OCI-LY7 (cell line): ENCODE measurements at regions not wholly inside any gene's neighbourhood (a gene's known extent, or its start where the extent isn't known, plus 50 kb on each side); places are given as distances from the start of the nearest gene placed in this dataset.
"Not testable (repeated sequence)": the region's sequence is repeated elsewhere in the genome, so short reads cannot be mapped to it uniquely, and the experiment has no call there.

Experiments
- BruUV-seq: library from RNA; stranded (reverse); fragments of 400-500 nt; replicated peaks from 2 replicates; lab custom pipeline; 2021; lab: Mats Ljungman, UMichigan
- CTCF ChIA-PET: fragments of 300-600 bp; sonication (Branson Sonifier 250); formaldehyde crosslinking; loops from one replicate; lab custom pipeline; 2022; ENCODE audit warnings: antibody characterized with exemption; ENCODE audit not compliant: unreplicated experiment; lab: Charles Lee
- POLR2A ChIA-PET: fragments of 300-600 bp; sonication (Branson Sonifier 250); formaldehyde crosslinking; loops from one replicate; lab custom pipeline; 2022; ENCODE audit warnings: antibody characterized with exemption; lab: Charles Lee
- DNase-seq: peaks from one replicate; pipeline ENCODE4 v3.0.0-alpha.2; 2015; ENCODE audit warnings: low spot score
- H2AFZ ChIP-seq: fragments of 200-600 bp; sonication (generic), shearing (Covaris generic); 2 replicates; pipeline ENCODE4 v1.6.1; 2014; ENCODE audit warnings: mild to moderate bottlenecking, antibody characterized with exemption, low read length, moderate library complexity
- H3K27ac ChIP-seq: fragments of 200-600 bp; sonication (generic); 2 replicates; pipeline ENCODE4 v1.5.1; 2014; ENCODE audit warnings: mixed run types, low read depth, mild to moderate bottlenecking, moderate library complexity, low read length, inconsistent platforms; ENCODE audit not compliant: poor library complexity, severe bottlenecking
- H3K36me3 ChIP-seq: fragments of 200-600 bp; sonication (generic); 2 replicates; pipeline ENCODE4 v1.6.1; 2014; ENCODE audit warnings: mild to moderate bottlenecking, antibody characterized with exemption, low read length, moderate library complexity, mixed read lengths; ENCODE audit not compliant: insufficient read depth
- H3K4me1 ChIP-seq: fragments of 200-600 bp; sonication (generic); 2 replicates; pipeline ENCODE4 v1.5.1; 2014; ENCODE audit warnings: mild to moderate bottlenecking, low read length; ENCODE audit not compliant: insufficient read depth, poor library complexity, severe bottlenecking
- H3K4me2 ChIP-seq: fragments of 200-600 bp; sonication (generic); 2 replicates; pipeline ENCODE4 v1.6.1; 2014; ENCODE audit warnings: mild to moderate bottlenecking, low read length
- H3K4me3 ChIP-seq: fragments of 200-600 bp; sonication (generic); 2 replicates; pipeline ENCODE4 v1.5.1; 2014; ENCODE audit warnings: mild to moderate bottlenecking, low read depth, low read length; ENCODE audit not compliant: poor library complexity, severe bottlenecking
- H3K79me2 ChIP-seq: fragments of 200-600 bp; sonication (generic); 2 replicates; pipeline ENCODE4 v1.6.1; 2016; ENCODE audit warnings: low read depth, mild to moderate bottlenecking, low read length, moderate library complexity, mixed read lengths; ENCODE audit not compliant: insufficient read depth
- H3K9me2 ChIP-seq: fragments of 200-600 bp; sonication (generic); 2 replicates; pipeline ENCODE4 v1.6.1; 2016; ENCODE audit warnings: mild to moderate bottlenecking, low read length, mixed read lengths; ENCODE audit not compliant: insufficient read depth
- H3K9me3 ChIP-seq: fragments of 200-600 bp; sonication (generic); 2 replicates; pipeline ENCODE4 v1.6.1; 2014; ENCODE audit warnings: mild to moderate bottlenecking, mixed run types, low read length, mixed read lengths
- H4K20me1 ChIP-seq: fragments of 200-600 bp; sonication (generic); 2 replicates; pipeline ENCODE4 v1.6.1; 2014; ENCODE audit warnings: mild to moderate bottlenecking, antibody characterized with exemption, low read length, moderate library complexity, mixed read lengths; ENCODE audit not compliant: insufficient read depth
- EZH2phosphoT487 ChIP-seq: fragments of 200-600 bp; sonication (generic); IDR thresholded peaks from 2 replicates; pipeline ENCODE4 v1.6.1; 2018; ENCODE audit warnings: low read depth, borderline replicate concordance, mild to moderate bottlenecking, mixed run types, antibody characterized with exemption, low read length, moderate library complexity, mixed read lengths
- intact Hi-C: fragments of 100-400 bp; cut with micrococcal nuclease; formaldehyde crosslinking; loops from one replicate; pipeline ENCODE4 v1.10.0; 2022; ENCODE audit not compliant: unreplicated experiment
- TF ChIP-seq, protein P1 (sequence below): fragments of 200-600 bp; sonication (generic); conservative IDR thresholded peaks from 2 replicates; pipeline ENCODE4 v1.5.1; 2014; ENCODE audit warnings: mild to moderate bottlenecking, antibody characterized with exemption, low read length, moderate library complexity, mixed read lengths

- H3K4me1 ChIP-seq, H3K36me3 ChIP-seq, CTCF ChIA-PET, H4K20me1 ChIP-seq, H2AFZ ChIP-seq, H3K4me3 ChIP-seq, BruUV-seq, POLR2A ChIA-PET, H3K79me2 ChIP-seq, DNase-seq, H3K27ac ChIP-seq, H3K4me2 ChIP-seq, H3K9me3 ChIP-seq, H3K9me2 ChIP-seq: not testable (repeated sequence)
- intact Hi-C loops = loop anchor here (10.0 kb wide), 1 partner anchor 85 kb away; no protein-coding TSS in a partner anchor
Observed at GRCh38 chr20:47899313-47899712, 114.0 kb upstream of the SULF2 start.

DNA sequence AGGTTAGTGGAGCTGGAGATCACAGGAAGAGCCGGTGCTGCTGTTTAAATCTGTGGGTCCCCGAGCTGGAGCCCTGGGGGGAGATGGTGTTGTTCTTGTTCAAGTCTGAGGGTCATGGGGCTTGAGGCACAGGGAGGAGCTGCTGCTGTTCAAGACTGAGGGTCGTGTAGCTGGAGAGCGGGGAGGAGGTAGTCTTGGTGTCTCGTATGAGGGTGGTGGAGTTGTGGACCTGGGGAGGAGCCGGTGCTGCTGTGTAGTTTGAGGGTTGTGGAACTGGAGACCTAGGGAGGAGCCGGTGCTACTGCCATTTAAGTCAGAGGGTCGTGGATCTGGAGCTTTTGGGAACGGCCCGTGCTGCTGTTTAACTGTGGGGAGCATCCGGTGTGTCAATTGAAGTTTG, 112.2 kb upstream of the SULF2 start:
- POLR2A ChIA-PET = interaction anchor here (0.7 kb wide), 1 partner anchor 264 kb away, joined by 3 read pairs; no protein-coding TSS in a partner anchor
- no peak for TF ChIP-seq EZH2phosphoT487
- TF ChIP-seq, protein P1, sequence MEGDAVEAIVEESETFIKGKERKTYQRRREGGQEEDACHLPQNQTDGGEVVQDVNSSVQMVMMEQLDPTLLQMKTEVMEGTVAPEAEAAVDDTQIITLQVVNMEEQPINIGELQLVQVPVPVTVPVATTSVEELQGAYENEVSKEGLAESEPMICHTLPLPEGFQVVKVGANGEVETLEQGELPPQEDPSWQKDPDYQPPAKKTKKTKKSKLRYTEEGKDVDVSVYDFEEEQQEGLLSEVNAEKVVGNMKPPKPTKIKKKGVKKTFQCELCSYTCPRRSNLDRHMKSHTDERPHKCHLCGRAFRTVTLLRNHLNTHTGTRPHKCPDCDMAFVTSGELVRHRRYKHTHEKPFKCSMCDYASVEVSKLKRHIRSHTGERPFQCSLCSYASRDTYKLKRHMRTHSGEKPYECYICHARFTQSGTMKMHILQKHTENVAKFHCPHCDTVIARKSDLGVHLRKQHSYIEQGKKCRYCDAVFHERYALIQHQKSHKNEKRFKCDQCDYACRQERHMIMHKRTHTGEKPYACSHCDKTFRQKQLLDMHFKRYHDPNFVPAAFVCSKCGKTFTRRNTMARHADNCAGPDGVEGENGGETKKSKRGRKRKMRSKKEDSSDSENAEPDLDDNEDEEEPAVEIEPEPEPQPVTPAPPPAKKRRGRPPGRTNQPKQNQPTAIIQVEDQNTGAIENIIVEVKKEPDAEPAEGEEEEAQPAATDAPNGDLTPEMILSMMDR = no peak
- H3K9me2 ChIP-seq = no peaks in the 10 kb centered on the region
- H3K4me1 ChIP-seq = no peaks in the 10 kb centered on the region
- no peaks in the 10 kb centered on the region for H3K9me3 ChIP-seq
- H3K4me2 ChIP-seq = no peak overlapping the region
- H3K36me3 ChIP-seq = no peaks in the 10 kb centered on the region
- H3K79me2 ChIP-seq = no peaks in the 10 kb centered on the region
- no peaks in the 10 kb centered on the region for H4K20me1 ChIP-seq
- BruUV-seq = no TSS peak
- intact Hi-C loops = loop anchor here (10.0 kb wide), 1 partner anchor 83 kb away; no protein-coding TSS in a partner anchor
- no peak overlapping the region for H3K27ac ChIP-seq
- CTCF ChIA-PET = no interaction called here
- no peak for DNase-seq
- H2AFZ ChIP-seq = no peak overlapping the region
- no peak overlapping the region for H3K4me3 ChIP-seq

- POLR2A ChIA-PET = interaction anchor here (0.7 kb wide), 1 partner anchor 876 kb away, joined by 3 read pairs; no protein-coding TSS in a partner anchor
- H3K36me3 ChIP-seq, CTCF ChIA-PET, H2AFZ ChIP-seq, H3K79me2 ChIP-seq, H3K4me3 ChIP-seq, H4K20me1 ChIP-seq, DNase-seq, H3K9me2 ChIP-seq, BruUV-seq, H3K9me3 ChIP-seq, H3K4me1 ChIP-seq, H3K27ac ChIP-seq, H3K4me2 ChIP-seq: not testable (repeated sequence)
- intact Hi-C loops = loop anchor here (5.0 to 10.0 kb wide), 2 partner anchors 78 to 625 kb away; no protein-coding TSS in a partner anchor
Observed at GRCh38 chr20:47892681-47893080, 107.4 kb upstream of the SULF2 start.

DNA sequence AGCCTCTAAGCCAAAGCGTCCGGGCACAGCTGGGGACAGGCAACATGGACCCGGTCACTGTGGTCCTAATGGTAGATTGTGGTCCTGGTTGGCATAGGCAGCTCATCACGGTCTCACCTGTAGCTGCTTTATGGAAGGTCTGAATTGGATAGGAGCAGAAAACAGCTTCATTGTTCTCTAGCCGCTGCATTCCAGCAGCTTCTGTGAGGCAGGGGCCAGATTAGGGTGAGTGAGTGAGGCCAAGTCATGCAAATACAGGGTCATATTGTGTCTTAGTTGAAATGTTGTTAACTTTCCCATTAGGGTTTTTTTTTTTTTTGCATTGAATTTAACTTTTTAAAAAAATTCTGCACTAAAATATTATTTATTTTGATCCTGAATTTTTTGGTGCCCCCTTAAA, 105.4 kb upstream of the SULF2 start:
- H3K79me2 ChIP-seq, H3K36me3 ChIP-seq, CTCF ChIA-PET, H3K9me3 ChIP-seq, H4K20me1 ChIP-seq, H3K4me2 ChIP-seq, DNase-seq, BruUV-seq, H3K4me3 ChIP-seq, H3K27ac ChIP-seq, H3K9me2 ChIP-seq, POLR2A ChIA-PET, H2AFZ ChIP-seq, H3K4me1 ChIP-seq: not testable (repeated sequence)
- intact Hi-C loops = loop anchor here (5.0 to 10.0 kb wide), 2 partner anchors 76 to 627 kb away; no protein-coding TSS in a partner anchor

- H3K4me3 ChIP-seq, H3K79me2 ChIP-seq, H3K9me2 ChIP-seq, H3K4me1 ChIP-seq, CTCF ChIA-PET, H3K36me3 ChIP-seq, H3K9me3 ChIP-seq, H3K27ac ChIP-seq, DNase-seq, H2AFZ ChIP-seq, H4K20me1 ChIP-seq, POLR2A ChIA-PET, BruUV-seq, H3K4me2 ChIP-seq: not testable (repeated sequence)
- intact Hi-C loops = loop anchor here (5.0 to 10.0 kb wide), 2 partner anchors 75 to 628 kb away; no protein-coding TSS in a partner anchor
Observed at GRCh38 chr20:47889751-47890150, 104.5 kb upstream of the SULF2 start.
